Liver (tissue), 3 donors: ENCODE measurements at regions not wholly inside any gene's neighbourhood (a gene's known extent, or its start where the extent isn't known, plus 50 kb on each side); places are given as distances from the start of the nearest gene placed in this dataset.
A peak's percentile ranks its signal among the peaks of the same experiment; 100 is the strongest.

Experiments
- FOXA1 ChIP-seq: IDR thresholded peaks from 2 replicates; pipeline ENCODE4 v1.6.1; 2016; ENCODE audit warnings: antibody characterized with exemption
- RAD21 ChIP-seq, 2 donors: IDR thresholded peaks; 2 replicates each; pipeline ENCODE4 v1.6.1; 2016; ENCODE audit warnings: antibody characterized with exemption in 2 of 2, mild to moderate bottlenecking in 2 of 2
- TF ChIP-seq, protein P1 (sequence below): IDR thresholded peaks from 2 replicates; pipeline ENCODE4 v1.6.1; 2016; ENCODE audit warnings: antibody characterized with exemption
- TF ChIP-seq, protein P2 (sequence below): fragments of 150-350 bp; IDR thresholded peaks from 2 replicates; pipeline ENCODE4 v1.5.1; 2017; ENCODE audit warnings: improper control_type of control experiment, low read depth, low read length; ENCODE audit not compliant: missing input control
- donor health status: healthy.
- donor health status: healthy.

DNA sequence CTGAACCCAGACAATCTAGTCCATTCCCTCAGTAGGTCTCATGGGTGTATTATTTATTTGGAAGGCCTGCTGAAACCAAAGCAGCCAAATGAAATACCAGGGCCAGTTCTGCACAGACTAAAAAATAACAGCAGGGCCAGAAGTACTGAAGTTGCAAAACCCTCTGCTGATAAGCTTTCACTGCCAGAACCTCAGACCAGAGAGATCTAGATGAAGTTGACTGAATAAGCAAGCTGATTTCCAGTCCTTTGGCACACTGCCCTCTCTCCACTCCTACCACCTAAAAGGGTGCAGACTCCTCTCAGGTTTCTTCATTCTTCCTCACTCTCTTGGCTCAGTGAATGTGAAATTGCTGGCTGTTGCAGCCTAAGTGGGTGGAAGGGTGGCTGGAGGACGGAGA lies 276.7 kb upstream of the KLF3 start:
- TF ChIP-seq, protein P1, sequence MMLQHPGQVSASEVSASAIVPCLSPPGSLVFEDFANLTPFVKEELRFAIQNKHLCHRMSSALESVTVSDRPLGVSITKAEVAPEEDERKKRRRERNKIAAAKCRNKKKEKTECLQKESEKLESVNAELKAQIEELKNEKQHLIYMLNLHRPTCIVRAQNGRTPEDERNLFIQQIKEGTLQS: no peak
- TF ChIP-seq, protein P2, sequence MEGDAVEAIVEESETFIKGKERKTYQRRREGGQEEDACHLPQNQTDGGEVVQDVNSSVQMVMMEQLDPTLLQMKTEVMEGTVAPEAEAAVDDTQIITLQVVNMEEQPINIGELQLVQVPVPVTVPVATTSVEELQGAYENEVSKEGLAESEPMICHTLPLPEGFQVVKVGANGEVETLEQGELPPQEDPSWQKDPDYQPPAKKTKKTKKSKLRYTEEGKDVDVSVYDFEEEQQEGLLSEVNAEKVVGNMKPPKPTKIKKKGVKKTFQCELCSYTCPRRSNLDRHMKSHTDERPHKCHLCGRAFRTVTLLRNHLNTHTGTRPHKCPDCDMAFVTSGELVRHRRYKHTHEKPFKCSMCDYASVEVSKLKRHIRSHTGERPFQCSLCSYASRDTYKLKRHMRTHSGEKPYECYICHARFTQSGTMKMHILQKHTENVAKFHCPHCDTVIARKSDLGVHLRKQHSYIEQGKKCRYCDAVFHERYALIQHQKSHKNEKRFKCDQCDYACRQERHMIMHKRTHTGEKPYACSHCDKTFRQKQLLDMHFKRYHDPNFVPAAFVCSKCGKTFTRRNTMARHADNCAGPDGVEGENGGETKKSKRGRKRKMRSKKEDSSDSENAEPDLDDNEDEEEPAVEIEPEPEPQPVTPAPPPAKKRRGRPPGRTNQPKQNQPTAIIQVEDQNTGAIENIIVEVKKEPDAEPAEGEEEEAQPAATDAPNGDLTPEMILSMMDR: no peak
- TF ChIP-seq FOXA1: peak; percentile 25
- peak; percentile 60 to 77 for TF ChIP-seq RAD21 (IDR thresholded peaks at IDR 0.05)
